K562 (cell line): ENCODE measurements at regions not wholly inside any gene's neighbourhood (a gene's known extent, or its start where the extent isn't known, plus 50 kb on each side); places are given as distances from the start of the nearest gene placed in this dataset.

Experiments used
- ATAC-seq: fragments of 200-7000 bp; cut with Tn5 transposase; 3 replicates; pipeline ENCODE4 v1.9.1; 2020; ENCODE audit warnings: moderate library complexity
- BruUV-seq: library from RNA; stranded (reverse); fragments of 400-500 nt; replicated peaks from 2 replicates; lab custom pipeline; 2021; lab: Mats Ljungman, UMichigan
- CTCF ChIA-PET: fragments of 300-600 bp; formaldehyde crosslinking; extraction: SDS; loops from one replicate; lab custom pipeline; 2021; ENCODE audit warnings: low intra/inter-chr PET ratio; lab: Yijun Ruan, JAX
- POLR2A ChIA-PET: fragments of 300-600, 350-650 bp; sonication (Branson Sonifier 250); formaldehyde crosslinking; extraction: SDS; loops from one replicate; lab custom pipeline; 2021; ENCODE audit warnings: antibody characterized with exemption, inconsistent platforms; lab: Yijun Ruan, JAX
- DNase-seq, 4 experiments: peaks; one replicate each; pipeline versions ENCODE4 v3.0.0 to v3.0.0-alpha.2; 2011 to 2018; ENCODE audit warnings: low spot score in 3 of 4, mixed read lengths in 3 of 4; ENCODE audit errors: extremely low read depth in 1 of 4
- FAIRE-seq: peaks from 2 replicates; lab custom pipeline; 2011; peaks lifted over from hg19 to GRCh38; lab: Jason Lieb, UNC
- H2AFZ ChIP-seq: 2 replicates; pipeline ENCODE4 v1.6.0; 2011; ENCODE audit warnings: low read depth, low read length, control low read depth, inconsistent platforms
- H3K27ac ChIP-seq: fragments of 200-600 bp; 3 replicates; pipeline ENCODE4 v1.8.0; 2011; ENCODE audit warnings: low read depth, mild to moderate bottlenecking, control low read depth, inconsistent platforms, low read length, moderate library complexity, mixed read lengths; ENCODE audit errors: extremely low read depth
- H3K27me3 ChIP-seq, 2 experiments: fragments of 300-600 bp in 1 of 2; 2 replicates in 1 of 2; 3 replicates in 1 of 2; pipeline versions ENCODE4 v1.6.0 to v1.8.0; 2011; ENCODE audit warnings: inconsistent platforms in 2 of 2, low read length in 2 of 2, mild to moderate bottlenecking in 1 of 2, mixed read lengths in 1 of 2, moderate library complexity in 1 of 2; ENCODE audit not compliant: control insufficient read depth in 2 of 2, insufficient read depth in 2 of 2
- H3K36me3 ChIP-seq: fragments of 300-600 bp; 3 replicates; pipeline ENCODE4 v1.8.0; 2011; ENCODE audit warnings: mild to moderate bottlenecking, low read length, inconsistent platforms; ENCODE audit not compliant: control insufficient read depth, insufficient read depth
- H3K4me1 ChIP-seq, 2 experiments: fragments of 200-600 bp in 1 of 2; replicated peaks in 1 of 2; 2 replicates in 1 of 2; 3 replicates in 1 of 2; pipeline versions ENCODE4 v1.5.1 to v1.8.0; 2011; ENCODE audit warnings: inconsistent platforms in 2 of 2, low read length in 2 of 2, mild to moderate bottlenecking in 1 of 2, mixed read lengths in 1 of 2, moderate library complexity in 1 of 2; ENCODE audit not compliant: control insufficient read depth in 2 of 2, insufficient read depth in 2 of 2
- H3K4me2 ChIP-seq: 2 replicates; pipeline ENCODE4 v1.6.1; 2011; ENCODE audit warnings: low read length, control low read depth, inconsistent platforms, mixed read lengths; ENCODE audit not compliant: insufficient read depth
- H3K4me3 ChIP-seq: fragments of 200-600 bp; sonication (generic), shearing (Covaris generic); 2 replicates; pipeline ENCODE4 v1.5.1; 2016; ENCODE audit warnings: control low read depth, inconsistent platforms
- H3K79me2 ChIP-seq: fragments of 200-600 bp; 3 replicates; pipeline ENCODE4 v1.8.0; 2011; ENCODE audit warnings: low read length, inconsistent platforms; ENCODE audit not compliant: control insufficient read depth, insufficient read depth
- H3K9ac ChIP-seq, 2 experiments: 2 replicates each; pipeline versions ENCODE4 v1.6.0 to v1.6.1; 2011; ENCODE audit warnings: low read depth in 2 of 2, low read length in 2 of 2, control low read depth in 1 of 2, inconsistent platforms in 1 of 2, mild to moderate bottlenecking in 1 of 2, mixed read lengths in 1 of 2; ENCODE audit not compliant: insufficient read depth in 1 of 2
- H3K9me1 ChIP-seq: one replicate; pipeline ENCODE4 v1.6.0; 2011; ENCODE audit warnings: inconsistent platforms, mild to moderate bottlenecking, low read length, moderate library complexity; ENCODE audit not compliant: control insufficient read depth, insufficient read depth
- H3K9me3 ChIP-seq: replicated peaks from 2 replicates; pipeline ENCODE4 v1.5.1; 2011; ENCODE audit warnings: low read depth, low read length, inconsistent platforms; ENCODE audit not compliant: control insufficient read depth, insufficient read depth
- H4K20me1 ChIP-seq: replicated peaks from 2 replicates; pipeline ENCODE4 v1.6.1; 2011; ENCODE audit warnings: low read length, inconsistent platforms, mixed read lengths; ENCODE audit not compliant: control insufficient read depth, insufficient read depth
- BMI1 ChIP-seq: fragments of 150-350 bp; IDR thresholded peaks from 2 replicates; pipeline ENCODE4 v1.6.1; 2014; ENCODE audit warnings: low read length
- CBFA2T3 ChIP-seq: fragments of 450-650 bp; IDR thresholded peaks from 2 replicates; pipeline ENCODE4 v1.6.1; 2017
- ELK3 ChIP-seq: fragments of 450-650 bp; formaldehyde crosslinking; IDR thresholded peaks from 2 replicates; pipeline ENCODE4 v1.4.0; 2020; ENCODE audit warnings: mild to moderate bottlenecking
- GABPB1 ChIP-seq: sonication (generic); formaldehyde crosslinking; IDR thresholded peaks from 2 replicates; pipeline ENCODE4 v1.8.0; 2022; ENCODE audit warnings: mild to moderate bottlenecking, missing genetic modification reagents
- KLF13 ChIP-seq: fragments of 450-650 bp; IDR thresholded peaks from 2 replicates; pipeline ENCODE4 v1.6.1; 2016; ENCODE audit warnings: missing genetic modification characterization, low read depth, mild to moderate bottlenecking, missing compliant biosample characterization, moderate library complexity, borderline replicate concordance
- MAFG ChIP-seq: fragments of 450-650 bp; conservative IDR thresholded peaks from 2 replicates; pipeline ENCODE4 v1.6.1; 2016; ENCODE audit warnings: missing genetic modification characterization, missing compliant biosample characterization
- MCM5 ChIP-seq: fragments of 450-650 bp; IDR thresholded peaks from 2 replicates; pipeline ENCODE4 v1.6.1; 2016; ENCODE audit warnings: low read depth
- MEF2A ChIP-seq: IDR thresholded peaks from 2 replicates; pipeline ENCODE4 v1.6.1; 2011; ENCODE audit warnings: low read depth, mild to moderate bottlenecking, low read length, moderate library complexity; ENCODE audit not compliant: control insufficient read depth
- PHF20 ChIP-seq: fragments of 450-650 bp; IDR thresholded peaks from 2 replicates; pipeline ENCODE4 v1.6.1; 2018; ENCODE audit not compliant: partially characterized antibody
- SOX6 ChIP-seq: fragments of 450-650 bp; IDR thresholded peaks from 2 replicates; pipeline ENCODE4 v1.6.1; 2014; ENCODE audit warnings: mild to moderate bottlenecking
- SPI1 ChIP-seq: IDR thresholded peaks from 2 replicates; pipeline ENCODE4 v1.6.1; 2011; ENCODE audit warnings: low read depth, low read length, control low read depth, borderline replicate concordance
- TEAD2 ChIP-seq: fragments of 450-650 bp; IDR thresholded peaks from 2 replicates; pipeline ENCODE4 v1.6.1; 2016; ENCODE audit warnings: missing genetic modification characterization, control low read depth, missing compliant biosample characterization
- ZFP1 ChIP-seq: fragments of 450-650 bp; formaldehyde crosslinking; IDR thresholded peaks from 2 replicates; pipeline ENCODE4 v1.4.0; 2020; ENCODE audit warnings: mild to moderate bottlenecking, mixed read lengths
- ZNF239 ChIP-seq: fragments of 250-450 bp; sonication (Bioruptor Pico); IDR thresholded peaks from 2 replicates; pipeline ENCODE4 v1.4.0; 2020; ENCODE audit warnings: mild to moderate bottlenecking
- ZNF408 ChIP-seq: fragments of 250-450 bp; sonication (Bioruptor Pico); IDR thresholded peaks from 2 replicates; pipeline ENCODE4 v1.4.0; 2020; ENCODE audit warnings: low read depth, mild to moderate bottlenecking, moderate library complexity
- ZNF695 ChIP-seq: fragments of 450-650 bp; formaldehyde crosslinking; IDR thresholded peaks from 2 replicates; pipeline ENCODE4 v1.4.0; 2020; ENCODE audit warnings: mild to moderate bottlenecking, moderate library complexity
- WGBS: fragments of 100-300 bp; shearing (Covaris generic); methylation state at CpG from one replicate; pipeline ENCODE4 v1.1.6; 2016; ENCODE audit warnings: low coverage, mixed read lengths; ENCODE audit not compliant: insufficient coverage; ENCODE audit errors: missing lambda C conversion rate; 5-methylcytosine and 5-hydroxymethylcytosine counted together
- in situ Hi-C: fragments of 300-500 bp; cut with MboI; formaldehyde crosslinking; loops from 4 replicates; pipeline ENCODE4 v1.15.0; 2018; ENCODE audit warnings: inconsistent platforms, mixed read lengths
- intact Hi-C: fragments of 100-400 bp; cut with micrococcal nuclease; formaldehyde crosslinking; loops from 2 replicates; pipeline ENCODE4 v1.14.2; 2022

GRCh38 chr10:53724581-53724980 is 952.0 kb upstream of the MBL2 start:
- no peaks in the 10 kb centered on the region for H3K9me1 ChIP-seq
- no peaks in the 10 kb centered on the region for H3K27me3 ChIP-seq
- H4K20me1 ChIP-seq = no peaks in the 10 kb centered on the region
- ChIA-PET CTCF (no interaction called here), POLR2A (no interaction called here)
- H3K9me3 ChIP-seq = no peaks in the 10 kb centered on the region; the same call in none of the 2 replicates
- ATAC-seq = no peak
- no peaks in the 10 kb centered on the region for H3K4me1 ChIP-seq
- no peak for DNase-seq
- TF ChIP-seq PHF20 (no peak), MAFG (tag) (no peak), BMI1 (no peak), CBFA2T3 (no peak), ZNF695 (CRISPR knock-in tag) (no peak), GABPB1 (CRISPR knock-in tag) (no peak), TEAD2 (no peak), ZNF408 (no peak), SOX6 (no peak), KLF13 (tag) (no peak), ZNF239 (CRISPR knock-in tag) (no peak), SPI1 (no peak), ELK3 (CRISPR knock-in tag) (no peak), MCM5 (no peak), ZFP1 (CRISPR knock-in tag) (no peak), MEF2A (no peak)
- TF ChIP-seq, all 486 proteins: peak for 0
- H3K4me3 ChIP-seq = no peak overlapping the region
- H3K36me3 ChIP-seq = no peaks in the 10 kb centered on the region
- FAIRE-seq = no peak
- H3K27ac ChIP-seq = no peak overlapping the region
- BruUV-seq = no TSS peak
- no peak overlapping the region for H2AFZ ChIP-seq
- WGBS = 1% methylated on average over 4 of the region's 4 CpGs
- H3K9ac ChIP-seq = no peak overlapping the region
- H3K79me2 ChIP-seq = no peaks in the 10 kb centered on the region
- intact Hi-C loops (no loop called here), in situ Hi-C loops (no loop called here)
- H3K4me2 ChIP-seq = no peak overlapping the region
